ENCODE measurements at regions not wholly inside any gene's neighbourhood (a gene's known extent, or its start where the extent isn't known, plus 50 kb on each side); places are given as distances from the start of the nearest gene placed in this dataset.

- TF ChIP-seq E2F8 (IDR thresholded peaks at IDR 0.05; ENCODE audit: low read depth, partially characterized antibody) (no peak), CUX1 (IDR thresholded peaks at IDR 0.05; ENCODE audit: insufficient replicate concordance, low read depth, low read length) (no peak), JUNB (IDR thresholded peaks at IDR 0.05) (no peak), MYC (IDR thresholded peaks at IDR 0.05; ENCODE audit: insufficient read depth, insufficient read length, insufficient replicate concordance, low read length, severe bottlenecking) (no peak), NBN (IDR thresholded peaks at IDR 0.05) (no peak), RAD21 (IDR thresholded peaks at IDR 0.05; ENCODE audit: insufficient read depth, low read depth, low read length) (no peak), YBX1 (IDR thresholded peaks at IDR 0.05) (no peak), FOS (IDR thresholded peaks at IDR 0.05; ENCODE audit: borderline replicate concordance, extremely low read depth, insufficient read length) (no peak), RFX5 (IDR thresholded peaks at IDR 0.05; ENCODE audit: low read depth, low read length) (no peak), ZSCAN29 (IDR thresholded peaks at IDR 0.05) (no peak), HDGF (IDR thresholded peaks at IDR 0.05) (no peak; the same call in 1 of the 2 replicates), HCFC1 (IDR thresholded peaks at IDR 0.05; ENCODE audit: low read length) (no peak), HDAC2 (IDR thresholded peaks at IDR 0.05) (no peak), IRF4 (IDR thresholded peaks at IDR 0.05; ENCODE audit: low read depth, low read length) (0 out of 2 replicates have a peak, but pooled peaks have one; percentile 40), KAT2A (conservative IDR thresholded peaks at IDR 0.05; ENCODE audit: control insufficient read depth, low read depth, low read length) (no peak), POU2F2 (IDR thresholded peaks at IDR 0.05; ENCODE audit: borderline replicate concordance, low read depth, low read length) (no peak), MTA2 (IDR thresholded peaks at IDR 0.05; ENCODE audit: low read depth) (no peak), TCF3 (IDR thresholded peaks at IDR 0.05; ENCODE audit: borderline replicate concordance, insufficient read depth, low read depth, low read length) (no peak), SMARCA5 (IDR thresholded peaks at IDR 0.05) (no peak; the same call in 1 of the 2 replicates)
- TF ChIP-seq, protein P1, sequence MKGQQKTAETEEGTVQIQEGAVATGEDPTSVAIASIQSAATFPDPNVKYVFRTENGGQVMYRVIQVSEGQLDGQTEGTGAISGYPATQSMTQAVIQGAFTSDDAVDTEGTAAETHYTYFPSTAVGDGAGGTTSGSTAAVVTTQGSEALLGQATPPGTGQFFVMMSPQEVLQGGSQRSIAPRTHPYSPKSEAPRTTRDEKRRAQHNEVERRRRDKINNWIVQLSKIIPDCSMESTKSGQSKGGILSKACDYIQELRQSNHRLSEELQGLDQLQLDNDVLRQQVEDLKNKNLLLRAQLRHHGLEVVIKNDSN (IDR thresholded peaks at IDR 0.05; ENCODE audit: borderline replicate concordance, extremely low read length, insufficient read depth, low read depth, low read length): peak; percentile 35
- TF ChIP-seq, protein P2, sequence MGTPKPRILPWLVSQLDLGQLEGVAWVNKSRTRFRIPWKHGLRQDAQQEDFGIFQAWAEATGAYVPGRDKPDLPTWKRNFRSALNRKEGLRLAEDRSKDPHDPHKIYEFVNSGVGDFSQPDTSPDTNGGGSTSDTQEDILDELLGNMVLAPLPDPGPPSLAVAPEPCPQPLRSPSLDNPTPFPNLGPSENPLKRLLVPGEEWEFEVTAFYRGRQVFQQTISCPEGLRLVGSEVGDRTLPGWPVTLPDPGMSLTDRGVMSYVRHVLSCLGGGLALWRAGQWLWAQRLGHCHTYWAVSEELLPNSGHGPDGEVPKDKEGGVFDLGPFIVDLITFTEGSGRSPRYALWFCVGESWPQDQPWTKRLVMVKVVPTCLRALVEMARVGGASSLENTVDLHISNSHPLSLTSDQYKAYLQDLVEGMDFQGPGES (IDR thresholded peaks at IDR 0.05): no peak
- TF ChIP-seq, protein P3, sequence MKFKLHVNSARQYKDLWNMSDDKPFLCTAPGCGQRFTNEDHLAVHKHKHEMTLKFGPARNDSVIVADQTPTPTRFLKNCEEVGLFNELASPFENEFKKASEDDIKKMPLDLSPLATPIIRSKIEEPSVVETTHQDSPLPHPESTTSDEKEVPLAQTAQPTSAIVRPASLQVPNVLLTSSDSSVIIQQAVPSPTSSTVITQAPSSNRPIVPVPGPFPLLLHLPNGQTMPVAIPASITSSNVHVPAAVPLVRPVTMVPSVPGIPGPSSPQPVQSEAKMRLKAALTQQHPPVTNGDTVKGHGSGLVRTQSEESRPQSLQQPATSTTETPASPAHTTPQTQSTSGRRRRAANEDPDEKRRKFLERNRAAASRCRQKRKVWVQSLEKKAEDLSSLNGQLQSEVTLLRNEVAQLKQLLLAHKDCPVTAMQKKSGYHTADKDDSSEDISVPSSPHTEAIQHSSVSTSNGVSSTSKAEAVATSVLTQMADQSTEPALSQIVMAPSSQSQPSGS (IDR thresholded peaks at IDR 0.05; ENCODE audit: low read length): no peak; the same call in 1 of the 2 replicates
These were observed 217.1 kb upstream of the BTG1 start (continued) for GRCh38 chr12:92362785-92363184.

Data from GM12878 (cell line).